PC-3 (cell line): ENCODE measurements at regions not wholly inside any gene's neighbourhood (a gene's known extent, or its start where the extent isn't known, plus 50 kb on each side); places are given as distances from the start of the nearest gene placed in this dataset.

Experiments
- ATAC-seq: fragments of 200-7000 bp; cut with Tn5 transposase; 2 replicates; pipeline ENCODE4 v1.9.1; 2020; ENCODE audit warnings: mild to moderate bottlenecking, moderate library complexity
- BruUV-seq: library from RNA; stranded (reverse); fragments of 400-500 nt; replicated peaks from 2 replicates; lab custom pipeline; 2021; lab: Mats Ljungman, UMichigan
- CTCF ChIA-PET: fragments of 300-600 bp; sonication (Branson Sonifier 250); formaldehyde crosslinking; loops from one replicate; lab custom pipeline; 2022; ENCODE audit warnings: antibody characterized with exemption; lab: Charles Lee
- POLR2A ChIA-PET: fragments of 300-600 bp; sonication (Branson Sonifier 250); formaldehyde crosslinking; loops from one replicate; lab custom pipeline; 2022; ENCODE audit warnings: antibody characterized with exemption; ENCODE audit not compliant: unreplicated experiment; lab: Charles Lee
- DNase-seq: peaks from one replicate; pipeline ENCODE4 v3.0.0-alpha.2; 2015
- H2AFZ ChIP-seq: fragments of 300-600 bp; sonication (generic); 2 replicates; pipeline ENCODE4 v1.6.0; 2016; ENCODE audit warnings: antibody characterized with exemption, low read length
- H3F3A ChIP-seq: fragments of 300-600 bp; sonication (generic); one replicate; pipeline ENCODE4 v1.6.0; 2017; ENCODE audit warnings: antibody characterized with exemption, low read length, control low read depth, mild to moderate bottlenecking; ENCODE audit not compliant: unreplicated experiment
- H3K27ac ChIP-seq: fragments of 300-600 bp; sonication (generic); 2 replicates; pipeline ENCODE4 v1.5.1; 2016; ENCODE audit warnings: mild to moderate bottlenecking, low read length
- H3K27me3 ChIP-seq: fragments of 300-600 bp; sonication (generic); 2 replicates; pipeline ENCODE4 v1.6.1; 2016; ENCODE audit warnings: low read length, mixed read lengths
- H3K36me3 ChIP-seq: fragments of 300-600 bp; sonication (generic); 2 replicates; pipeline ENCODE4 v1.6.1; 2016; ENCODE audit warnings: low read depth, mixed run types, low read length, mixed read lengths
- H3K4me1 ChIP-seq: fragments of 300-600 bp; sonication (generic); 2 replicates; pipeline ENCODE4 v1.5.1; 2016; ENCODE audit warnings: low read length; ENCODE audit not compliant: insufficient read depth
- H3K4me2 ChIP-seq: fragments of 300-600 bp; sonication (generic); 2 replicates; pipeline ENCODE4 v1.6.0; 2016; ENCODE audit warnings: low read length
- H3K4me3 ChIP-seq: fragments of 300-600 bp; sonication (generic); 2 replicates; pipeline ENCODE4 v1.5.1; 2016; ENCODE audit warnings: mild to moderate bottlenecking, low read length, mixed read lengths
- H3K79me2 ChIP-seq: fragments of 300-600 bp; sonication (generic); 2 replicates; pipeline ENCODE4 v1.6.1; 2017; ENCODE audit warnings: low read length, mixed read lengths
- H3K9ac ChIP-seq: fragments of 300-600 bp; sonication (generic); 2 replicates; pipeline ENCODE4 v1.6.0; 2016; ENCODE audit warnings: mild to moderate bottlenecking, low read length
- H3K9me2 ChIP-seq: fragments of 300-600 bp; sonication (generic); replicated peaks from 2 replicates; pipeline ENCODE4 v1.6.1; 2016; ENCODE audit warnings: mixed run types, low read length, mixed read lengths
- H3K9me3 ChIP-seq: fragments of 300-600 bp; sonication (generic); 2 replicates; pipeline ENCODE4 v1.6.1; 2016; ENCODE audit warnings: low read length, mixed read lengths
- H4K20me1 ChIP-seq: fragments of 300-600 bp; sonication (generic); 2 replicates; pipeline ENCODE4 v1.6.1; 2016; ENCODE audit warnings: low read length, mixed read lengths
- EZH2 ChIP-seq: fragments of 300-600 bp; sonication (generic); IDR thresholded peaks from one replicate; pipeline ENCODE4 v1.6.1; 2017; ENCODE audit warnings: antibody characterized with exemption, mild to moderate bottlenecking, low read length; ENCODE audit not compliant: unreplicated experiment
- EZH2phosphoT487 ChIP-seq: fragments of 300-600 bp; sonication (generic); IDR thresholded peaks from 2 replicates; pipeline ENCODE4 v1.6.1; 2018; ENCODE audit warnings: mild to moderate bottlenecking, antibody characterized with exemption, low read length, borderline replicate concordance
- intact Hi-C: fragments of 100-400 bp; cut with micrococcal nuclease; formaldehyde crosslinking; loops from 2 replicates; pipeline ENCODE4 v1.9.0; 2023
- TF ChIP-seq, protein P1 (sequence below): fragments of 300-600 bp; sonication (generic); conservative IDR thresholded peaks from 2 replicates; pipeline ENCODE4 v1.5.1; 2017; ENCODE audit warnings: antibody characterized with exemption, low read depth, mild to moderate bottlenecking, low read length

DNA sequence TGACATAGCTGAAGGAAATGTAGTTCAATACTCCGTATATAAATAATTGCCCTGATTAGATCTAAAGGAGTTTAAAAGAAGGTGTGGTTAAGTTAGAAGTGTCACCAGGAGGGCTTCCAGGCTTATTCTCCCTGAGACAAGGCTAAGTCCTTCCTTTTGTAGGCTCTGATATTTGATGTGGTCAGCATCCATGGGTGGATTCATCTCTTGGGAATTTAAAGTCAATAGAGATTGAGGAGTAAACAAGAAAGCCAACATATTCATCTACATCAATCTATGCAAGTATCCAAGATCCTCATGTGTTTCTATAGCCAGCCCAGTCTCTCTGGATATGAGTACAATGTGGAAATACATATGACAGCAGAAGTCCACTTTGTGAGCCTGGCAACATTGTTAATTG, 76.8 kb downstream of the KCTD12 start:
- peak overlapping the region; percentile 53 for H3K4me2 ChIP-seq
- no peaks in the 10 kb centered on the region for H3K9me3 ChIP-seq
- ChIA-PET CTCF (no interaction called here), POLR2A (no interaction called here)
- TF ChIP-seq, protein P1, sequence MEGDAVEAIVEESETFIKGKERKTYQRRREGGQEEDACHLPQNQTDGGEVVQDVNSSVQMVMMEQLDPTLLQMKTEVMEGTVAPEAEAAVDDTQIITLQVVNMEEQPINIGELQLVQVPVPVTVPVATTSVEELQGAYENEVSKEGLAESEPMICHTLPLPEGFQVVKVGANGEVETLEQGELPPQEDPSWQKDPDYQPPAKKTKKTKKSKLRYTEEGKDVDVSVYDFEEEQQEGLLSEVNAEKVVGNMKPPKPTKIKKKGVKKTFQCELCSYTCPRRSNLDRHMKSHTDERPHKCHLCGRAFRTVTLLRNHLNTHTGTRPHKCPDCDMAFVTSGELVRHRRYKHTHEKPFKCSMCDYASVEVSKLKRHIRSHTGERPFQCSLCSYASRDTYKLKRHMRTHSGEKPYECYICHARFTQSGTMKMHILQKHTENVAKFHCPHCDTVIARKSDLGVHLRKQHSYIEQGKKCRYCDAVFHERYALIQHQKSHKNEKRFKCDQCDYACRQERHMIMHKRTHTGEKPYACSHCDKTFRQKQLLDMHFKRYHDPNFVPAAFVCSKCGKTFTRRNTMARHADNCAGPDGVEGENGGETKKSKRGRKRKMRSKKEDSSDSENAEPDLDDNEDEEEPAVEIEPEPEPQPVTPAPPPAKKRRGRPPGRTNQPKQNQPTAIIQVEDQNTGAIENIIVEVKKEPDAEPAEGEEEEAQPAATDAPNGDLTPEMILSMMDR: no peak
- no peak for TF ChIP-seq EZH2phosphoT487
- no peak for TF ChIP-seq EZH2
- intact Hi-C loops: no loop called here
- no peaks in the 10 kb centered on the region for H3K36me3 ChIP-seq
- peak overlapping the region; percentile 89 for H3K27ac ChIP-seq
- no peaks in the 10 kb centered on the region for H3F3A ChIP-seq
- H3K4me1 ChIP-seq: peaks cover 15% of the 10 kb centered on the region
- no peaks in the 10 kb centered on the region for H4K20me1 ChIP-seq
- H3K9me2 ChIP-seq: no peaks in the 10 kb centered on the region
- H3K27me3 ChIP-seq: no peaks in the 10 kb centered on the region
- H2AFZ ChIP-seq: no peak overlapping the region
- DNase-seq (peak; percentile 57), ATAC-seq (peak; percentile 69)
- H3K79me2 ChIP-seq: no peaks in the 10 kb centered on the region
- H3K9ac ChIP-seq: peak overlapping the region; percentile 51
- no TSS peak for BruUV-seq
- H3K4me3 ChIP-seq: no peak overlapping the region

- ChIA-PET POLR2A (no interaction called here), CTCF (no interaction called here)
- intact Hi-C loops: no loop called here
- Histone ChIP-seq H3F3A (no peaks in the 10 kb centered on the region), H3K27me3 (no peaks in the 10 kb centered on the region), H3K27ac (peak overlapping the region; percentile 91), H3K9ac (peak overlapping the region; percentile 70), H3K4me3 (no peak overlapping the region), H3K4me2 (peak overlapping the region; percentile 58), H2AFZ (no peak overlapping the region), H3K9me3 (no peaks in the 10 kb centered on the region), H4K20me1 (no peaks in the 10 kb centered on the region), H3K36me3 (no peaks in the 10 kb centered on the region), H3K9me2 (no peaks in the 10 kb centered on the region), H3K4me1 (peaks cover 15% of the 10 kb centered on the region), H3K79me2 (no peaks in the 10 kb centered on the region)
- TF ChIP-seq, protein P1: no peak
- TF ChIP-seq EZH2 (no peak), EZH2phosphoT487 (no peak)
- peak; percentile 72 for DNase-seq
- BruUV-seq: no TSS peak
- peak; percentile 90 for ATAC-seq
Measured at GRCh38 chr13:76808927-76809326, 77.3 kb downstream of the KCTD12 start.

GRCh38 chr13:76804801-76805200, 81.4 kb downstream of the KCTD12 start:
- no peaks in the 10 kb centered on the region for H3K79me2 ChIP-seq
- no TSS peak for BruUV-seq
- H4K20me1 ChIP-seq: no peaks in the 10 kb centered on the region
- no peaks in the 10 kb centered on the region for H3K36me3 ChIP-seq
- no peak overlapping the region for H3K4me3 ChIP-seq
- H3K9ac ChIP-seq: no peak overlapping the region
- H3K4me1 ChIP-seq: peaks cover 11% of the 10 kb centered on the region
- DNase-seq: no peak
- H3F3A ChIP-seq: no peaks in the 10 kb centered on the region
- TF ChIP-seq EZH2 (no peak), EZH2phosphoT487 (no peak)
- TF ChIP-seq, protein P1: no peak
- ATAC-seq: no peak
- no peaks in the 10 kb centered on the region for H3K9me3 ChIP-seq
- ChIA-PET POLR2A (no interaction called here), CTCF (no interaction called here)
- H3K27ac ChIP-seq: no peak overlapping the region
- no peak overlapping the region for H2AFZ ChIP-seq
- intact Hi-C loops: no loop called here
- H3K4me2 ChIP-seq: no peak overlapping the region
- no peaks in the 10 kb centered on the region for H3K9me2 ChIP-seq
- no peaks in the 10 kb centered on the region for H3K27me3 ChIP-seq
